Endothelial cell (in vitro differentiated cells): ENCODE measurements at regions not wholly inside any gene's neighbourhood (a gene's known extent, or its start where the extent isn't known, plus 50 kb on each side); places are given as distances from the start of the nearest gene placed in this dataset.

Source experiments
- DNase-seq: peaks from one replicate; pipeline ENCODE4 v3.0.0; 2021; ENCODE audit warnings: low spot score
- H3K27ac Mint-ChIP-seq: one replicate; pipeline ENCODE4 v1.8.0; 2021; ENCODE audit warnings: mixed read lengths, inconsistent platforms; ENCODE audit not compliant: unreplicated experiment
- H3K27me3 Mint-ChIP-seq: one replicate; pipeline ENCODE4 v1.8.0; 2021; ENCODE audit warnings: mild to moderate bottlenecking, moderate library complexity, mixed read lengths, inconsistent platforms; ENCODE audit not compliant: unreplicated experiment
- H3K36me3 Mint-ChIP-seq: one replicate; pipeline ENCODE4 v1.8.0; 2021; ENCODE audit warnings: mild to moderate bottlenecking, low read depth, mixed read lengths, inconsistent platforms; ENCODE audit not compliant: unreplicated experiment
- H3K4me1 Mint-ChIP-seq: one replicate; pipeline ENCODE4 v1.8.0; 2021; ENCODE audit warnings: mild to moderate bottlenecking, mixed read lengths, inconsistent platforms; ENCODE audit not compliant: unreplicated experiment
- H3K4me3 Mint-ChIP-seq: one replicate; pipeline ENCODE4 v1.8.0; 2021; ENCODE audit warnings: mild to moderate bottlenecking, mixed read lengths, inconsistent platforms; ENCODE audit not compliant: unreplicated experiment
- H3K9me3 Mint-ChIP-seq: one replicate; pipeline ENCODE4 v1.8.0; 2021; ENCODE audit warnings: mixed read lengths, inconsistent platforms; ENCODE audit not compliant: unreplicated experiment
- CTCF ChIP-seq: fragments of 200-600 bp; sonication (generic); IDR thresholded peaks from one replicate; pipeline ENCODE4 v1.5.0; 2021; ENCODE audit warnings: antibody characterized with exemption; ENCODE audit not compliant: unreplicated experiment

GRCh38 chr6:113755449-113756289 is 101.5 kb upstream of the MARCKS start:
- no peaks in the 10 kb centered on the region for H3K27me3 Mint-ChIP-seq
- H3K36me3 Mint-ChIP-seq = no peaks in the 10 kb centered on the region
- H3K9me3 Mint-ChIP-seq = no peaks in the 10 kb centered on the region
- TF ChIP-seq CTCF = no peak
- H3K4me1 Mint-ChIP-seq = peaks cover 11% of the 10 kb centered on the region
- no peak overlapping the region for H3K4me3 Mint-ChIP-seq
- H3K27ac Mint-ChIP-seq = no peak overlapping the region
- DNase-seq = no peak

GRCh38 chr6:113756290-113756665 is 100.9 kb upstream of the MARCKS start:
- Mint-ChIP-seq H3K36me3 (no peaks in the 10 kb centered on the region), H3K27me3 (no peaks in the 10 kb centered on the region), H3K4me1 (peaks cover 11% of the 10 kb centered on the region), H3K9me3 (no peaks in the 10 kb centered on the region), H3K4me3 (no peak overlapping the region), H3K27ac (no peak overlapping the region)
- no peak for DNase-seq
- TF ChIP-seq CTCF = no peak

GRCh38 chr6:113758214-113758613 is 98.9 kb upstream of the MARCKS start:
- H3K9me3 Mint-ChIP-seq = no peaks in the 10 kb centered on the region
- TF ChIP-seq CTCF = no peak
- no peak overlapping the region for H3K4me3 Mint-ChIP-seq
- DNase-seq = no peak
- peak overlapping the region; percentile 78 for H3K27ac Mint-ChIP-seq
- H3K27me3 Mint-ChIP-seq = no peaks in the 10 kb centered on the region
- peaks cover 20% of the 10 kb centered on the region for H3K4me1 Mint-ChIP-seq
- no peaks in the 10 kb centered on the region for H3K36me3 Mint-ChIP-seq

GRCh38 chr6:113758826-113759574 is 98.1 kb upstream of the MARCKS start:
- peaks cover 27% of the 10 kb centered on the region for H3K4me1 Mint-ChIP-seq
- no peaks in the 10 kb centered on the region for H3K36me3 Mint-ChIP-seq
- H3K9me3 Mint-ChIP-seq = no peaks in the 10 kb centered on the region
- no peak for TF ChIP-seq CTCF
- DNase-seq = no peak
- H3K27me3 Mint-ChIP-seq = no peaks in the 10 kb centered on the region
- no peak overlapping the region for H3K4me3 Mint-ChIP-seq
- peak overlapping the region; percentile 55 for H3K27ac Mint-ChIP-seq

DNA sequence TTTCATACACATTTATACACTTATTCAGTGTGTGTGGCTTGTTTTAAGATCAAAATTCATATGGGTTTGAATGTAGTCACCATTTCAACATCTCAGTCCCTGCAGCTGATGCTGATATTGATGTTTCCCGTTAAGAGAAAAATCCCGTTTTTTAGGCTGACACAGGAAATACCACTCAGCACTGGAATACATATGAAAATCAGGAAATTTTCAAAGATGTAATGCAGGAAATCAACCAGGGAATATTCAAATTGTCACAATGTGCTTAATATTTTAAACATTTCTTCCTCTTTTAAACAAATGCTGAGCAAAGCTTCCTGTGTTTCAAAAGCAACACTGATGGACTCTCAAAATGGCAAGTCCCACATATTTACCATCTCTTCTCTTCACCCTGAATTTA is 94.5 kb upstream of the MARCKS start:
- H3K4me1 Mint-ChIP-seq = peaks cover 28% of the 10 kb centered on the region
- H3K36me3 Mint-ChIP-seq = no peaks in the 10 kb centered on the region
- H3K27me3 Mint-ChIP-seq = no peaks in the 10 kb centered on the region
- TF ChIP-seq CTCF = no peak
- no peak overlapping the region for H3K27ac Mint-ChIP-seq
- no peaks in the 10 kb centered on the region for H3K9me3 Mint-ChIP-seq
- no peak overlapping the region for H3K4me3 Mint-ChIP-seq
- DNase-seq = no peak
